ENCODE measurements at regions not wholly inside any gene's neighbourhood (a gene's known extent, or its start where the extent isn't known, plus 50 kb on each side); places are given as distances from the start of the nearest gene placed in this dataset.
"Not testable (repeated sequence)": the region's sequence is repeated elsewhere in the genome, so short reads cannot be mapped to it uniquely, and the experiment has no call there.

- DNase-seq (ENCODE audit: low spot score), result peak; percentile 4
Measured at GRCh38 chr6:77178821-77179220, 284.5 kb downstream of the HTR1B start.

DNA sequence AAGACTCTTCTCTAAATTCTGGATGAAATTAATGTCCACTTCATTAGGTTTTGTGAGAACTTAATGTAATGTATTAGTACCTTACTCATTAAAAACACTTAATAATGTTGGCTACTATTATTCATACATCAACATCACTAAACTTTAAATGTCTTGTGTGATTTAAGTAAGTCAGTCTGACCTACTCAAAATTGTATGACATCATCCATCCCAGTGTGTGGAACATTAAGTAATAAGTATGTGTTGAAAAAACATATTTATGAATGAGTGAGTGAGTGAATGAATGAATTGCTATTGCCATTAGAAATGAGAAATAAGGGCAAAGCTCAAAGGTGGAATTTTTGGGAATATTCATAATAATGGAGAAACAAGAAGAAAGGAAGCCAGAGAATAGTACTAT lies 285.8 kb downstream of the HTR1B start:
- DNase-seq (ENCODE audit: low spot score), result no peak

DNA sequence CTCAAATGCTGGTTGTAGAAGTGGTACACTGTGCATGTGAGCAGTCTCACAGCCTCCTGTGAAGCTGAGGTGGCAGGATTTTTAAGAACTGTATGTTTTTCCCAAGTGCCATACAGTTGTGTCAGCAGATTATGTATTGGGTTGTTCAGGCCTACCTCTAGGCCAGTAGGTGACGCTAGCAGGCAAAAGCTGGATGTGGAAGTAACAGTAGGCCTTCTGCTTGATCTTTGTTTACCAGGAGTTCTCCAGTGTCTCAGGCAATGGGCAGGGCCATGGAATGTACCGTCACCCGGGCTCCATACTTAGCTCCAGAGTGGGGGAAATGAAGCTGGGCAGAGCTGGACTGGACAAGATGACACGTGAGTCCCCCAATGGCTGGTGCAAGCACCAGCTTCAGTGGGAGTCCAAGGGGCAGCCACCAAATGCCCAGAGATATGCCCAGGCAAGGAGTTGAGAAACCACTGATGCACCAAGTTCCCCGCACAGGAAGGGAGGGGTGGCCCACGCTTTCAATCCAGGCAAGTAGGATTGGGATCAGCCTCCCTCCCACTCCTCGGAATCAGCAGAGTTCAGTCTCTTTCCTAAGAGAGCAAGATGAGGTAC lies 289.7 kb downstream of the HTR1B start:
- no peak for DNase-seq (ENCODE audit: low spot score)

- DNase-seq (ENCODE audit: low spot score), result no peak
Measured at GRCh38 chr6:77172578-77172977, 290.7 kb downstream of the HTR1B start.

DNA sequence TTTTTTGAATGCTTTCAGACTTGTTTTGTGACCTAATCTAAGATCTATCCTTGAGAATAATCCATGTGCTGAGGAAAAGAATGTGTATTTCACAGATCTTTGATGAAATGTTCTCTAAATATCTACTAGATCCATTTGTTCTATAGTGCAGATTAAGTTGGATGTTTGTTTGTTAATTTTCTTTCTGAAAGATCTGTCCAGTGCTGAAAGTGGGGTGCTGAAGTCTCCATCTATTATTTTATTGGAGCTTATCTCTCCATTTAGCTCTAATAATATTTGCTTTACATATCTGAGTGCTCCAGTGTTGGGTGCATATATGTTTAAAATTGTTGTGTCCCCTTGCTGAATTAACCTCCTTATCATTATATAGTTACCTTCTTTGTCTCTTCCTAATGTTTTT lies 303.6 kb downstream of the HTR1B start:
- DNase-seq (ENCODE audit: low spot score), result no peak

- no peak for DNase-seq (ENCODE audit: low spot score)
Measured at GRCh38 chr6:77151241-77151640, 312.1 kb downstream of the HTR1B start.

DNA sequence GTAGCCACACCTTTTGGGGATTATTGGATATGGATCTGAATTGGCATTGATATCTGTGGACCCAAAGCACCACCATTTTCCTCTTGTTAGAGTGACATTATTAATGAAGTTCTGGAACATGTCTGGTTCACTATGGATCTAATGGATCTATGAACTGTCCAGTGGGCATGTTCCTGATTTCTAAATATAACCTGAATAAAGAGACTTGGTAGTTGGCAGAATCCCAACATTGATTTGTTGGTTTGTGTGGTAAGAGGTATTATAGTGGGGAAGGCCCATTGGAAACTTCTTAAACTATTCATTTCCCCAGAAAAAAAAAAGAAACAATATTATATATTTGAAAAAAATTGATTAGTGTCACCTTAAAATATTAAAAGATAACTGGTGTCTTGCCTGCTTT lies 312.6 kb downstream of the HTR1B start:
- DNase-seq (ENCODE audit: low spot score), result no peak

DNA sequence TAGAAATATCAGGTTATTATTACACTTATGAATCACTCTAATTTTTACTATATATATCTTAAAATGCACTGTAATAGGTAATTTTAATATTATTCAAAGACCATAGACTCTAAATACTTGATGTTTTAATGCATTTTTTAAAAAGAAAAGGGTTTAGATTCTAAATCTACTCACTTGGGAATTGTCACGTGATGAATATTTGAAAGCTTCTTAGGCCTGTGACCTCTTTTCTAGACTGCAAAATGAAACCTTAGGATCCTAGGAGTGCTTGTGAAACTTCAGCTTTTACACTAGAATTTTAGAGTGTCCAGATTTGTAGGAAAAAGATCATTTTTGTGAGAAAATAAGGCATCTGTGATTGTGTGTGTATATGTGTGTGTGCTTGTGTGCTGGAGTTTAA lies 318.0 kb downstream of the HTR1B start:
- DNase-seq (ENCODE audit: low spot score), result no peak

DNA sequence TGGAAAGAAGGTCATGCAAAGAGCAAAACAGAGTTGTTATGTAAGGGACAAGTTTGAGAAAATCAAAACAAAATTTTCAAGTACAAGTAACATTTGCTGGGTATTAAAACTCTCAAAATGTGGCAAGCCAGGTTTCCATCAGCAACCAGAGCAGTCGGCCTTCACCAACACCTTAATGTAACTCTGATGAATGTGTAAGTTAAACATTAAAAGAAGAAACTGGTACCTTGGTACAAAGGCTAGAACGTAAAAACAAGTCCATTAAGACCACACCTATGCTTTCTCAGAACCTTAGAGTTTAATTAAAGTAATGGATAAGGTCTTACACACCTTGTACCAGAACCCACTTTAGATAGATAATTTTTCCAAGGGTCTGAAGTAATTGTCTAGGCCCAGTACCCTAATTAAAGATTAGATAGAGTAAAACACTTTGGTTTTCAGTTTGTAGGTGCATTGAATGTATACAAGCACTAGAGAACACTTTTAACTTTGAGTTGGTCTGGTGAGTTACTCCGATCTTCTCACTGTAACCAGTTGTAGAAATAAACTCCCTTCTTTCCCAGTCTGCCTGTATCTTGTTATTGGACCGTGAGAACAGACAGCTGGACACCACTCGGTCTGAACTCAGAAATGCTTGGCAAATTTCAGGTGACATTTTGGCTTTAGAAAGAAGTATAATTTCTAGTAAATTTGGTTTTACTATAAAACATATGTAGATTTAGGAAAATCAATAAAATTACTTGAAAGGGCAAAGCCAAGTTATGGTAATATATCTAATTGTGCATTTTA lies 319.4 kb downstream of the HTR1B start:
- no peak for DNase-seq (ENCODE audit: low spot score)

GRCh38 chr6:77136086-77136485 lies 327.2 kb downstream of the HTR1B start:
- DNase-seq (ENCODE audit: low spot score), result peak; percentile 8

DNA sequence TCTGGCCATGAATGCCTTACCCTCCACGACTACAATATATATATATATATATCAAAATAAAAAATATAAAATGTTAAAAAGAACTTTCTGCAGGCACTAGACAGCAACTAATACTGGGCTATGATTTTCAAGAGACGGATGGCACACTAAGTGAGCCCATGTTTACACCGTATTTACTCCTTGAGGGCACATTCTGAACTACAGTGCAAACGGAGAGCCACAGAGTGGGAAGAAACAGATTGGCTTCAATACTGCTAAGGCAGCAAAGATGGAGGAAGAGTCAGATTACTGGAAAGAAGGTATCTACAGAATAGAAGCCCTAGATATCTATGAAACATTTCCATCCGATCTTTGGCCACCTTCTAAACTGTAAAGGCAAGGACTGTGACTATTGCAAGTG lies 330.3 kb downstream of the HTR1B start:
- no peak for DNase-seq (ENCODE audit: low spot score)

DNA sequence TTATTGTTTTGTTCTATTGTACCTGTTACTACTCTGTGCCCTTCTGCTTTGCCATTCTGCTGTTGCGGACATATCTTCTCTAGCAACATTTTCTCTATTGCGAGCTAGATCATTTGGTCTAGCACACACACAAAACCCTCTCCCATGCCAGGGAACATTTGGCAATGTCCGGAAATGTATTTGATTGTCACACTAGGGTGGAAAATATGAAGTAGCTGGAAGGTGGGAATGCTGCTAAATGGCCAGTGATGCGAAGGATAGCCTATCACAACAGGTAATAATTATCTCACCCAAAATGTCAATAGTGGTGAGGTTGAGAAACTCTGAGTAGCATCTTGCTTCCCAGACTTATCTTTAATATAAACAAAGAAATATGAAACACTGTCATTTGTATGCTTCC lies 331.9 kb downstream of the HTR1B start:
- DNase-seq (ENCODE audit: low spot score), result no peak

- no peak for DNase-seq (ENCODE audit: low spot score)
Measured at GRCh38 chr6:77124604-77125003, 338.7 kb downstream of the HTR1B start.

DNA sequence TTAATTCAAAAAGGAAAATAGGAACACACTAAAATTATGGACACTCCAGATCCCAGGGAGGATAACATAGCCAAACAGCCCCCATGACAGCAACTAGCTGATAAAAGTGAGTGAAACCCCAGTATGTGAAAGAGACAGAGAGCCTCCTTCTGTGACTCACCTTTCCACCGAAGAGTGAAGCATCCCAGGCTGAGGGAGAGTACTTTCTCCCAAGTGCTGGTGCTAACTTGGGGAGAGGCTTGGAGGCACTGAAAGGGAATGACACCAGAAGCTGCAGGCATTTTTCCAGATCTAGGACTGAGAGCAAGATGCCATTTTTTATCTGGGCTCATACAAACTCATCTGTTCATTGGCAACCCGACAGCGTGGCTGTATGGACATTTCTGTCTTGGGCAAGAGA lies 339.8 kb downstream of the HTR1B start:
- no peak for DNase-seq (ENCODE audit: low spot score)

GRCh38 chr6:77106992-77107391 lies 356.3 kb downstream of the HTR1B start:
- DNase-seq (ENCODE audit: low spot score), result peak; percentile 4

- no peak for DNase-seq (ENCODE audit: low spot score)
Measured at GRCh38 chr6:77105091-77105490, 358.2 kb downstream of the HTR1B start.

GRCh38 chr6:77097940-77098339 lies 365.4 kb downstream of the HTR1B start:
- no peak for DNase-seq (ENCODE audit: low spot score)

DNA sequence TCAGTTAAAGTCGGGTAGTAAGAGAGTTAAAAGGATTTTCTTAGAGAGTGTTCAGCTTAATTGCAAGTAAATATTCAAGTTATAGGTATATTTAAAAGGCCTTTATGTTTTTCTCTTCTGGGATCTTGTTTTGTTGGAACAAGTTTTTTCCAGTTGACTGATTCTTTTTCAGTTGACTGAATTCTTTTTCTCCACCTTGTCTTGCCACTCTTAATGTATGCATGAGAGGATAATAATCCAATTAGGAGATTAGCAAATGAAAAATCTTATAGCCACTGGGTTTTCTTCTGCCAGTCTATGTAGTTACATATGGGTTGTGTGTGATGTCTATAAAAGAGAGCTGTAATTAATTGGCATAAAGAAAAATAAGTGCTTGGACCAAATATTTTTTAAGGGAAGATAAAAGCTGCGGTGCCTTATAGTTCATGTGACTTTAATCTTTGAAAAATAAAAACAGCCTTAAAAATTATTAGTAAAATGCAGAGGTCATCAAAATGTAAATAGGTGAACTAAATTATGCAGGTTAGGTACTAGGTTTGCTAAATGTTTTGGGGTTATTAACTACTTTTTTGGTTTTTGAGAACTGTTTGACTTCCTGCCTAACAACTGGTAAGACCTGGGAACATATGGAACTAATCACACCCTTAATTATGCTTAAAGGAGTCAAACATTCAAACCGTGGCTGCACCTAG lies 367.2 kb downstream of the HTR1B start:
- DNase-seq (ENCODE audit: low spot score), result no peak

- no peak for DNase-seq (ENCODE audit: low spot score)
Measured at GRCh38 chr6:77094821-77095220, 368.5 kb downstream of the HTR1B start.

- no peak for DNase-seq (ENCODE audit: low spot score)
Measured at GRCh38 chr6:77092971-77093370, 370.3 kb downstream of the HTR1B start.

- DNase-seq (ENCODE audit: low spot score), result no peak
Measured at GRCh38 chr6:77089776-77090175, 373.5 kb downstream of the HTR1B start.

DNA sequence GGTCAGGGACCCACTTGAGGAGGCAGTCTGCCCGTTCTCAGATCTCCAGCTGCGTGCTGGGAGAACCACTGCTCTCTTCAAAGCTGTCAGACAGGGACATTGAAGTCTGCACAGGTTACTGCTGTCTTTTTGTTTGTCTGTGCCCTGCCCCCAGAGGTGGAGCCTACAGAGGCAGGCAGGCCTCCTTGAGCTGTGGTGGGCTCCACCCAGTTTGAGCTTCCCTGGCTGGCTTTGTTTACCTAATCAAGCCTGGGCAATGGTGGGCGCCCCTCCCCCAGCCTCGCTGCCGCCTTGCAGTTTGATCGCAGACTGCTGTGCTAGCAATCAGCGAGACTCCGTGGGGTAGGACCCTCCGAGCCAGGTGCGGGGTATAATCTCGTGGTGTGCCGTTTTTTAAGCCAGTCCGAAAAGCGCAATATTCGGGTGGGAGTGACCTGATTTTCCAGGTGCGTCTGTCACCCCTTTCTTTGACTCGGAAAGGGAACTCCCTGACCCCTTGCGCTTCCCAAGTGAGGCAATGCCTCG lies 375.4 kb downstream of the HTR1B start:
- not testable (repeated sequence) for DNase-seq (ENCODE audit: low spot score)

All from A172 (cell line).